ENCODE measurements at regions not wholly inside any gene's neighbourhood (a gene's known extent, or its start where the extent isn't known, plus 50 kb on each side); places are given as distances from the start of the nearest gene placed in this dataset.

DNA sequence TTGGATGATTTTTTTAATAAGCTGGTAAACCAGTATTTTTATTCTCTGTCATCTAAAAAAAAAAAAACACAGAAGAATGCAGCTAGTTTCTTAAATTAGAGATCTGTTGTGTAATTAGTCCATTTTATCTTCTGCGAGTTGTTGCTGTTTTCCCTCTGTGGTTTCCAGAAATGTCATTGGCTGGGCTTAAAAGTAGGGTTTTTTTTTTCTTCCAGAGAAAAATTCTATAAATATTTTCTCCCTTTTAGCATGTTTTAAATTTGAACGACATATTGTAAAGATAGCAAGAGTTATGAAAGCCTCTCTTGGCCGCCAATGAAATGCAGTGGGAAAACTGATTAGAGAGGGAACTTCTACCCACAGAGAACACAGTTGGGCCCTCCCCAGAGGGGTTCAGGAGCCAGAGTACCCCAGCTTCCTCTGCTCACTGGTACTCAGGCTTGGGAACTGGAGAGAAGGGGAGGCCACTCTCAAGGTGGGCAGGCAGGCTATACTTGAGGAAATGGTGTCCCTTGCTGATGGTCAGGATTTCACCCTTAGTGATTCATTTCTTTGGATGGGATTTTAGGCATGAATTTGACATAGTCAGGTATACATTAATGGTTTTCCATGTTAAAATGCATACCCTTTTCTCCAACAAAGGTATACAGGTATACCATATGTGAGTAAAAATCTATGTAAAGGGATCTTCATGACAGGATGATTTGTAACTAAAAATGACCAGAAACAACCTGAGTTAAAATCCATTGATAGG is 166.1 kb downstream of the BCOR start:
- no peak for DNase-seq (ENCODE audit: low spot score)

More for the DNA sequence above, 166.1 kb downstream of the BCOR start:
- H3K9ac ChIP-seq (ENCODE audit: low read depth in 1 of 2, low read length in 2 of 2), result no peak overlapping the region
- TF ChIP-seq SP1 (IDR thresholded peaks at IDR 0.05), result no peak
- TF ChIP-seq HNF4G (IDR thresholded peaks at IDR 0.05), result no peak
- no peak for TF ChIP-seq GABPA (IDR thresholded peaks at IDR 0.05 in 1 of 2, conservative IDR thresholded peaks at IDR 0.05 in 1 of 2)
- no peak for TF ChIP-seq MAX (IDR thresholded peaks at IDR 0.05)
- no peak for TF ChIP-seq RAD21 (IDR thresholded peaks at IDR 0.05)
- no peak for TF ChIP-seq REST (IDR thresholded peaks at IDR 0.05)
- TF ChIP-seq, protein P1, sequence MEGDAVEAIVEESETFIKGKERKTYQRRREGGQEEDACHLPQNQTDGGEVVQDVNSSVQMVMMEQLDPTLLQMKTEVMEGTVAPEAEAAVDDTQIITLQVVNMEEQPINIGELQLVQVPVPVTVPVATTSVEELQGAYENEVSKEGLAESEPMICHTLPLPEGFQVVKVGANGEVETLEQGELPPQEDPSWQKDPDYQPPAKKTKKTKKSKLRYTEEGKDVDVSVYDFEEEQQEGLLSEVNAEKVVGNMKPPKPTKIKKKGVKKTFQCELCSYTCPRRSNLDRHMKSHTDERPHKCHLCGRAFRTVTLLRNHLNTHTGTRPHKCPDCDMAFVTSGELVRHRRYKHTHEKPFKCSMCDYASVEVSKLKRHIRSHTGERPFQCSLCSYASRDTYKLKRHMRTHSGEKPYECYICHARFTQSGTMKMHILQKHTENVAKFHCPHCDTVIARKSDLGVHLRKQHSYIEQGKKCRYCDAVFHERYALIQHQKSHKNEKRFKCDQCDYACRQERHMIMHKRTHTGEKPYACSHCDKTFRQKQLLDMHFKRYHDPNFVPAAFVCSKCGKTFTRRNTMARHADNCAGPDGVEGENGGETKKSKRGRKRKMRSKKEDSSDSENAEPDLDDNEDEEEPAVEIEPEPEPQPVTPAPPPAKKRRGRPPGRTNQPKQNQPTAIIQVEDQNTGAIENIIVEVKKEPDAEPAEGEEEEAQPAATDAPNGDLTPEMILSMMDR (IDR thresholded peaks at IDR 0.05; ENCODE audit: low read depth, low read length, missing input control), result no peak
- TF ChIP-seq, protein P2, sequence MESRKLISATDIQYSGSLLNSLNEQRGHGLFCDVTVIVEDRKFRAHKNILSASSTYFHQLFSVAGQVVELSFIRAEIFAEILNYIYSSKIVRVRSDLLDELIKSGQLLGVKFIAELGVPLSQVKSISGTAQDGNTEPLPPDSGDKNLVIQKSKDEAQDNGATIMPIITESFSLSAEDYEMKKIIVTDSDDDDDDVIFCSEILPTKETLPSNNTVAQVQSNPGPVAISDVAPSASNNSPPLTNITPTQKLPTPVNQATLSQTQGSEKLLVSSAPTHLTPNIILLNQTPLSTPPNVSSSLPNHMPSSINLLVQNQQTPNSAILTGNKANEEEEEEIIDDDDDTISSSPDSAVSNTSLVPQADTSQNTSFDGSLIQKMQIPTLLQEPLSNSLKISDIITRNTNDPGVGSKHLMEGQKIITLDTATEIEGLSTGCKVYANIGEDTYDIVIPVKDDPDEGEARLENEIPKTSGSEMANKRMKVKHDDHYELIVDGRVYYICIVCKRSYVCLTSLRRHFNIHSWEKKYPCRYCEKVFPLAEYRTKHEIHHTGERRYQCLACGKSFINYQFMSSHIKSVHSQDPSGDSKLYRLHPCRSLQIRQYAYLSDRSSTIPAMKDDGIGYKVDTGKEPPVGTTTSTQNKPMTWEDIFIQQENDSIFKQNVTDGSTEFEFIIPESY (IDR thresholded peaks at IDR 0.05), result no peak
- TF ChIP-seq EGR1 (IDR thresholded peaks at IDR 0.05; ENCODE audit: low read depth in 2 of 2), result no peak
- TF ChIP-seq, protein P3, sequence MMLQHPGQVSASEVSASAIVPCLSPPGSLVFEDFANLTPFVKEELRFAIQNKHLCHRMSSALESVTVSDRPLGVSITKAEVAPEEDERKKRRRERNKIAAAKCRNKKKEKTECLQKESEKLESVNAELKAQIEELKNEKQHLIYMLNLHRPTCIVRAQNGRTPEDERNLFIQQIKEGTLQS (IDR thresholded peaks at IDR 0.05), result no peak
- no peak for TF ChIP-seq FOXA2 (IDR thresholded peaks at IDR 0.05)
- TF ChIP-seq TAF1 (conservative IDR thresholded peaks at IDR 0.05), result no peak
- TF ChIP-seq FOXA1 (IDR thresholded peaks at IDR 0.05), result no peak
- TF ChIP-seq RXRA (IDR thresholded peaks at IDR 0.05), result no peak
- no peak for TF ChIP-seq JUND (IDR thresholded peaks at IDR 0.05)
- H3K36me3 ChIP-seq (ENCODE audit: control insufficient read depth in 4 of 4, insufficient read depth in 3 of 4, low read depth in 1 of 4, low read length in 3 of 4), result no peaks in the 10 kb centered on the region
- H3K4me3 ChIP-seq (ENCODE audit: low read depth in 1 of 3, low read length in 3 of 3), result no peak overlapping the region
- H3K9me3 ChIP-seq (ENCODE audit: control insufficient read depth in 4 of 4, low read length in 3 of 4), result no peaks in the 10 kb centered on the region
- WGBS, result 71% methylated on average over 3 of the region's 3 CpGs
- H3K27ac ChIP-seq (ENCODE audit: low read depth in 1 of 2, low read length in 2 of 2), result no peak overlapping the region
- no peaks in the 10 kb centered on the region for H3K27me3 ChIP-seq (ENCODE audit: control insufficient read depth in 4 of 4, insufficient read depth in 4 of 4, low read length in 3 of 4)
- H3K4me1 ChIP-seq (ENCODE audit: control insufficient read depth in 4 of 4, insufficient read depth in 4 of 4, low read length in 3 of 4), result peaks cover 0 to 5% (median 3%) of the 10 kb centered on the region in 4 donors
